Left ventricle myocardium inferior (tissue), 1 donor: ENCODE measurements at regions not wholly inside any gene's neighbourhood (a gene's known extent, or its start where the extent isn't known, plus 50 kb on each side); places are given as distances from the start of the nearest gene placed in this dataset.

Source experiments
- DNase-seq: peaks from one replicate; pipeline ENCODE4 v3.0.0-alpha.2; 2020
- H3K27ac ChIP-seq: fragments of 200-600 bp; replicated peaks from 2 replicates; pipeline ENCODE4 v1.8.0; 2021
- H3K27me3 ChIP-seq: fragments of 200-600 bp; 2 replicates; pipeline ENCODE4 v1.8.0; 2021; ENCODE audit warnings: low read depth
- H3K36me3 ChIP-seq: fragments of 200-600 bp; 2 replicates; pipeline ENCODE4 v1.8.0; 2021
- H3K4me1 ChIP-seq: fragments of 200-600 bp; 2 replicates; pipeline ENCODE4 v1.8.0; 2021
- H3K4me3 ChIP-seq: fragments of 200-600 bp; 2 replicates; pipeline ENCODE4 v1.8.0; 2021; ENCODE audit warnings: mild to moderate bottlenecking, moderate library complexity
- H3K9me3 ChIP-seq: fragments of 200-600 bp; replicated peaks from 2 replicates; pipeline ENCODE4 v1.8.0; 2021
- CTCF ChIP-seq: fragments of 200-600 bp; IDR thresholded peaks from 2 replicates; pipeline ENCODE4 v1.8.0; 2021; ENCODE audit warnings: antibody characterized with exemption, mild to moderate bottlenecking, borderline replicate concordance
- intact Hi-C: fragments of 100-400 bp; cut with micrococcal nuclease; formaldehyde crosslinking; loops from one replicate; pipeline ENCODE4 v1.11.0; 2022
- donor health status: DM: no; HTN: yes; CAD: no; lungs with severe emphysema.

GRCh38 chr2:79294994-79295393 is 135.4 kb upstream of the REG3A start:
- H3K27ac ChIP-seq: no peak overlapping the region
- no peaks in the 10 kb centered on the region for H3K36me3 ChIP-seq
- no peaks in the 10 kb centered on the region for H3K4me1 ChIP-seq
- H3K4me3 ChIP-seq: no peak overlapping the region
- intact Hi-C loops: no loop called here
- DNase-seq: no peak
- H3K27me3 ChIP-seq: no peaks in the 10 kb centered on the region
- H3K9me3 ChIP-seq: no peaks in the 10 kb centered on the region
- TF ChIP-seq CTCF: no peak

GRCh38 chr2:79292958-79293315 is 133.4 kb upstream of the REG3A start:
- H3K36me3 ChIP-seq: no peaks in the 10 kb centered on the region

DNA sequence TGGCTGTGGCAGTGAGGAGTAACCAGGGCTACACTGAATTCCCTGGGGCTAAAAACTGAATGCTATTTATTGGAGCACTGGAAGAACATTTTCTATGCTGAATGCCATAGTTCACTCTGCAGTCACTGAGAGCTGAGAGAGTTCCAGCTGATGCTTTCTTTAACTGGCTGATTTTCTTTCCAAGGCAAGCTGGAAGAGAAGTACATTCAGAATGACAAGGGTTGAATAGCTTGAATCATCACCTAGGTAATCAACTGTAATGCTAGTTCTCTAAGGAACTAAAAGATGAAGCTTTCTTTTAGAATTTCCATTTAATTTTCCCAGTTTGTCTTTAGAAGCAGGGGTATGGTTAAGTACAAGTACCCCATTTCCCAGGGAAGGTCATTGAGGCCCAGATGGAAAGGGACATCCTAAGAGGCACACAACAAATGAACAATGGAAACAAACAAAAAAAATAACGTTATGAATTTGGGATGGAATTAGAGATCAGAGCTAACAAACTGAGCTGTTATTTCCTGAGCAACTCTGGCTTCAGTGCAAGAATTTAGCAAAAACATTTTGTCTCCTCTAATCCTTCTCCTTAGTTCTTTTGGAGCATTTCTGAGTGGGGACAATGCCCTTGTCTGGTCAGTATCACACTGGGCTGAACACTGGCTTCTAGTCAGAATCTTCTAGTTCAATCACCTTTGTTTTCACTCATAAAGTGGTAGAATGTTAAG is 132.8 kb upstream of the REG3A start:
- Histone ChIP-seq H3K27me3 (no peaks in the 10 kb centered on the region), H3K4me3 (no peak overlapping the region), H3K36me3 (no peaks in the 10 kb centered on the region), H3K4me1 (no peaks in the 10 kb centered on the region), H3K9me3 (peaks cover 16% of the 10 kb centered on the region), H3K27ac (no peak overlapping the region)
- no peak for TF ChIP-seq CTCF
- no peak for DNase-seq
- intact Hi-C loops: no loop called here

More at GRCh38 chr2:79292958-79293315, 133.4 kb upstream of the REG3A start:
- Histone ChIP-seq H3K4me3 (no peak overlapping the region), H3K4me1 (no peaks in the 10 kb centered on the region), H3K27me3 (no peaks in the 10 kb centered on the region), H3K9me3 (peaks cover 16% of the 10 kb centered on the region), H3K27ac (no peak overlapping the region)
- intact Hi-C loops: no loop called here
- no peak for TF ChIP-seq CTCF
- DNase-seq: no peak

DNA sequence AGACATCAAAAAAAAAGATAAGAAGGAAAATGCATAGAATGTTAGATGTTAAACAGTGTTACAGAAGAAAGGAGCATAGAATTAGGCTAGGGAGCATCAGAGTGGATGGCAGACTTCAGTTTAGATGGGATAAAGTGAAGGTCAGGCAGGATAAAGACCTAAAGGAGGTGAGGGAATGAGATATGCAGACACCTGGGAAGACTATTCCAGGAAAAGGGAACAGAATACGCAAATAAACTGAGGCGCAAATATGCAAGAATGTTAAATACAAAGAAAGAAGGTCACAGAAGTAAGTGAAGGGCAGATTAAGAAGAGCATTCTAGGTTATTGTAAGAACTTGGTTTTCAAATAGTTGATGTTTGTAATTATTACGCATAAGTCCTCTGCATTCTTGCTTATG is 116.3 kb upstream of the REG3A start:
- Histone ChIP-seq H3K36me3 (no peaks in the 10 kb centered on the region), H3K27me3 (no peaks in the 10 kb centered on the region), H3K4me1 (no peaks in the 10 kb centered on the region), H3K27ac (no peak overlapping the region), H3K4me3 (no peak overlapping the region), H3K9me3 (peaks cover 32% of the 10 kb centered on the region)
- intact Hi-C loops: no loop called here
- DNase-seq: no peak
- TF ChIP-seq CTCF: no peak

GRCh38 chr2:79275197-79275596 is 115.6 kb upstream of the REG3A start:
- DNase-seq: no peak
- no peak overlapping the region for H3K27ac ChIP-seq
- TF ChIP-seq CTCF: no peak
- no peaks in the 10 kb centered on the region for H3K4me1 ChIP-seq
- no peak overlapping the region for H3K4me3 ChIP-seq
- intact Hi-C loops: no loop called here
- H3K9me3 ChIP-seq: peaks cover 32% of the 10 kb centered on the region
- H3K36me3 ChIP-seq: no peaks in the 10 kb centered on the region
- H3K27me3 ChIP-seq: no peaks in the 10 kb centered on the region

GRCh38 chr2:79272616-79273015 is 113.1 kb upstream of the REG3A start:
- Histone ChIP-seq H3K4me1 (no peaks in the 10 kb centered on the region), H3K4me3 (no peak overlapping the region), H3K9me3 (peaks cover 32% of the 10 kb centered on the region), H3K27me3 (no peaks in the 10 kb centered on the region), H3K36me3 (no peaks in the 10 kb centered on the region), H3K27ac (no peak overlapping the region)
- no peak for TF ChIP-seq CTCF
- DNase-seq: no peak
- intact Hi-C loops: no loop called here
